Dedifferentiated amniotic fluid mesenchymal stem cell (primary cell): ENCODE measurements at regions not wholly inside any gene's neighbourhood (a gene's known extent, or its start where the extent isn't known, plus 50 kb on each side); places are given as distances from the start of the nearest gene placed in this dataset.
"Not testable (repeated sequence)": the region's sequence is repeated elsewhere in the genome, so short reads cannot be mapped to it uniquely, and the experiment has no call there.

ENCODE experiments used
- DNase-seq: peaks from one replicate; pipeline ENCODE4 v3.0.0-alpha.2; 2016; ENCODE audit errors: extremely low spot score

GRCh38 chr7:42722198-42722597 is 189.7 kb downstream of the C7orf25 start:
- no peak for DNase-seq

GRCh38 chr7:42720991-42721796 is 190.7 kb downstream of the C7orf25 start:
- no peak for DNase-seq

GRCh38 chr7:42720012-42720411 is 191.9 kb downstream of the C7orf25 start:
- DNase-seq, result no peak

GRCh38 chr7:42718466-42718865 is 193.4 kb downstream of the C7orf25 start:
- not testable (repeated sequence) for DNase-seq

- no peak for DNase-seq
Observed at GRCh38 chr7:42714356-42714755, 197.5 kb downstream of the C7orf25 start.

GRCh38 chr7:42709284-42709683 is 202.6 kb downstream of the C7orf25 start:
- no peak for DNase-seq

GRCh38 chr7:42704710-42705109 is 207.2 kb downstream of the C7orf25 start:
- DNase-seq, result no peak

GRCh38 chr7:42702647-42703046 is 209.2 kb downstream of the C7orf25 start:
- DNase-seq, result no peak

- no peak for DNase-seq
Observed at GRCh38 chr7:42700406-42701327, 211.2 kb downstream of the C7orf25 start.

- no peak for DNase-seq
Observed at GRCh38 chr7:42699380-42700178, 212.3 kb downstream of the C7orf25 start.

- DNase-seq, result no peak
Observed at GRCh38 chr7:42698600-42699374, 213.1 kb downstream of the C7orf25 start.

- no peak for DNase-seq
Observed at GRCh38 chr7:42694894-42695507, 216.9 kb downstream of the C7orf25 start.

GRCh38 chr7:42693722-42694121 is 218.1 kb downstream of the C7orf25 start:
- no peak for DNase-seq

GRCh38 chr7:42692621-42693020 is 219.2 kb downstream of the C7orf25 start:
- DNase-seq, result peak; percentile 74

GRCh38 chr7:42690794-42691639 is 220.9 kb downstream of the C7orf25 start:
- DNase-seq, result peak; percentile 66

- DNase-seq, result no peak
Observed at GRCh38 chr7:42689626-42690025, 222.2 kb downstream of the C7orf25 start.

- DNase-seq, result no peak
Observed at GRCh38 chr7:42688056-42688371, 223.9 kb downstream of the C7orf25 start.

- no peak for DNase-seq
Observed at GRCh38 chr7:42687211-42688055, 224.4 kb downstream of the C7orf25 start.

- DNase-seq, result no peak
Observed at GRCh38 chr7:42686594-42687156, 225.2 kb downstream of the C7orf25 start.
